MV-4-11 (cell line): ENCODE measurements at regions not wholly inside any gene's neighbourhood (a gene's known extent, or its start where the extent isn't known, plus 50 kb on each side); places are given as distances from the start of the nearest gene placed in this dataset.

Experiments used
- DNase-seq: peaks from one replicate; lab custom pipeline; 2025; lab: John Stamatoyannopoulos, UW

DNA sequence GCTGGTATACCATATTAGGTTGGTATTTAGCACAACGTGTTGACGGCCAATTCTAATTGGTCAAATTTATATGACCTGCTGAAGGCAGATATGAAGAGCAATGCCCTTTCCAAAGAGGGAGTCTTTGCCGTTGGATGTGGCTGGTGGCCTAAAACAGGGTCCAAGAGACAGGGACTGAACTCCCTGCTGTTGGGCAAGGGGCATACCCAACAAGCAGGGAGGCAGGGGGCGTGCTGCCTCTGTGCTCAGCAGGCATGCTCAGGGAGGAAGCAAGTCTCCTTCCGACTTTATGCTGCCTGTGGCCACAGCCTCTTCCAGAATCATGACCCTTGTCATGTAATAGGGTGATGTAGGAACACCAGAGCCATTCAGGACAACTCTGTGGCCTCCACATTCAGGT, 167.7 kb upstream of the NPVF start:
- no peak for DNase-seq

- DNase-seq, result no peak
Measured at GRCh38 chr7:25396668-25397067, 168.4 kb upstream of the NPVF start.

- no peak for DNase-seq
Measured at GRCh38 chr7:25398418-25398817, 170.1 kb upstream of the NPVF start.

- DNase-seq, result no peak
Measured at GRCh38 chr7:25399000-25399750, 170.9 kb upstream of the NPVF start.

DNA sequence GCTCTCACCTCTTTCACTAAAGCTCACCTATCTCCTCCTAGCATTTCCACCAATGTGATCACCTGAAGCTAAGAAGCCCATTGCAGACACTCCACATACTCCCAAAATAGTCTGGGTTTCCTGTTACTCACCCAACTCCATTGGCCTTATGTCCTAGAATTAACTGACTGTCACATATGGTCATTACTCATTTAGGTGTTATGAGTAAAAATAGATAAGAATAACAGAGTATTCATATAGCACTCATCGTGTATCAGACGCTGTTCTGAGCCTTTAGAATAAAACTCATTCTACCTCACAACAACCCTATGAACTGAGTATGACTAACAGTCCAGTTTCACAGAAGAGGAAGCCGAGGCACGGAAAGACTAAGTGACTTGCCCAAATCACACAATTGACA, 174.2 kb upstream of the NPVF start:
- DNase-seq, result no peak

GRCh38 chr7:25405736-25406135, 177.4 kb upstream of the NPVF start:
- no peak for DNase-seq

DNA sequence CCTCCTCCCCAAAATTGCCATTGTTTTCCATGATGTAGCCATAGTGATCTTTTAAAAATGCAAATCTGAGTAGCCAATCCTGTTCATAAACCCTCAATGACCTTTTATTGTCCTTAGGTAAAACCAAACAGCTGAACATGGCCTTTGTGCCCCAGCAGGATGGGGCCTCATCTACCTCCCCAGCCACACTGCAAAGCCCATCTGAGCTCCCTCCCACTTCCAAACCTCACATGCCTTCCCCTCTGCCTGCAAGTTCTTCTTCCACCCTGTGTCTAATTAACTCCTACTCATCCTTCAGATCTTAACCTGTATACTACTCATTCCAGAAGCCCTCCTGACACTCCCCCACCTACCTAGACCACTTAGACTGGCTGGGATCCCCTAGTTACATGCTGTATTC, 178.8 kb upstream of the NPVF start:
- no peak for DNase-seq

DNA sequence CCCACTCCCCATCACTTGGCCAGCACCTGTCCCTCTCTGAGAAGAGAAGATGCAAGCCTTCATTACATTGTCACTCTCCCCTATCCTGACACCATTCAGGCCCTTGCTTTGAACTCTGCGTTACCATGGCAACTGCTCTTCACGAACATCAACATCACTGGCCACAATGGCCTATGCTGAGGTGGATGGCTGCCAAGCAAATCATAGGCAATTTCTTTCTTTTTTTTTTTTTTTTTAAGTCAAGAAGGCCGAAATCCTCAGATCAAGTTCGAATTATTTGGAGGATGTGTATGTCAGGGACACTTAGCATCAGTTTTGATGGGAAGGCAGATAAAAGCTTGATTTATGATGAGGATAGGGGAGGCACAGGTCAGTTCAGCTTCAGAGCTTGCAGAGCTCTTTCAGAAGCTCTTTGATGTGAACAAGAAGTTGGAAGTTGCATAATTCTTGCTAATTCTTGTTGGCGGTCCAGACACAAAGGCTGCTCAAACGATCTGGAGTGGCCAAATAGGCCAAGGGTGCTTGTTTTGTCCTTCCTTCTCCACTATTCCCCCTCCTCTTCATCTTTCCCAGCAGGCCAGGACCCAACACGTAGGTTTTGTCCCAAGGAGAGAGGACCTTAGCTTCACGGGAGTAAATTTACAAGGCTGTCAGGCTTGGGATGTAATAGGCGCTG, 179.9 kb upstream of the NPVF start:
- DNase-seq, result no peak

GRCh38 chr7:25408876-25409275, 180.6 kb upstream of the NPVF start:
- DNase-seq, result no peak

GRCh38 chr7:25409897-25410636, 181.8 kb upstream of the NPVF start:
- no peak for DNase-seq

GRCh38 chr7:25420771-25421170, 192.5 kb upstream of the NPVF start:
- no peak for DNase-seq

DNA sequence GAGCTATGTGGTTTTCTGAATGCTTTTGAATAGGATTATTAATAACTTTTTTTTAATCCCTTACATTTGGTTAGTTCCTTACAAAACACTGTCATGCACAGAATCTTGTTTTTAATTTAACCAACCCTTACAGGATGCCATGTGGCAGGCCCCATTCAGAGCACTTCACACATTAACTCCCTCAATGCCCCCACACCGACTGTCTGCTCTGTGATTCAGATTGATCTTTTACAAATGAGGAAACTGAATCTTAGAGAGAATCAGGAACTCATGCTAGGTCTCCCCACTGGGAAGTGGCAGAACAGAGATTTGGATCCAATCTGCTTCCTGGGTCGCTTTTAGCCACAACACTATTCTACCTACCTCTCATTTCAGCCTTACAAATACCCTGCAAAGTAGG, 195.8 kb upstream of the NPVF start:
- DNase-seq, result no peak

DNA sequence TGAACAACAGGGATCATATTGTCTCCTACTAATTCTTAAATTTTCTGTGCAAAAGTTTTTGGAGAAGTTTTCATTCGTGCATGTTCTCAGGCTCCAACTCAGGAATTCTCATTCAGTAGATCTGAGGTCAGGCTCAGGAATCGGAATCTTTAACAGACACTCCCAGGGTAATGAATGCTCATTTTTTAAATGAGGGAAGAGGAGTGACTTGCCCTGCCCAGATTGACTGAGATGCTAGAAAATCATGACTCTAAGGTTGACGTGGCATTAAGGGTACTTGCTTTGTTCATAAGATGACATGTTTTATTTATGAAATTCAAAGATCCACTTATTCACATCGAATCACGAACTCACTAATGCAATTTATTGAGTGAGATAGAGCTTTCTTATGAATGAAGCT, 196.6 kb upstream of the NPVF start:
- DNase-seq, result no peak

GRCh38 chr7:25427721-25428120, 199.4 kb upstream of the NPVF start:
- DNase-seq, result peak; percentile 51

DNA sequence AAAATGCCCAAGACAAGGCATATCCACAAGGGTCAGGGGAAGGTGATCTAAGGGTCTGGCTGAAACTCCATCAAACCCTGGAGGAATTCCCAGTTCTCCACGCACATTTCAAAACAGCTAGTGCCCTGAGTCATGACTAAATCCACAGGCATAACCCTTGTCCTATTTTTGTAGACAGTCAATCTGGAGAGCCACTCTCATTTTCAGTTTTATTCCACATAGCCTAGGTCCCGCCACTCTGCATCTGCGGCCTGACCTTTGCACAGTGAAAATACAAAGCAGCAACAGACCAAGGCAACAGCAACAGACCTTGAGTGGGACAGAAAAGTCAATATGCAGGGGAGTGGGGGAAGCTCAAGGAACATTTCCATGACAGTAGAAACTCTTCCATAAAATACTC, 201.4 kb upstream of the NPVF start:
- no peak for DNase-seq

DNA sequence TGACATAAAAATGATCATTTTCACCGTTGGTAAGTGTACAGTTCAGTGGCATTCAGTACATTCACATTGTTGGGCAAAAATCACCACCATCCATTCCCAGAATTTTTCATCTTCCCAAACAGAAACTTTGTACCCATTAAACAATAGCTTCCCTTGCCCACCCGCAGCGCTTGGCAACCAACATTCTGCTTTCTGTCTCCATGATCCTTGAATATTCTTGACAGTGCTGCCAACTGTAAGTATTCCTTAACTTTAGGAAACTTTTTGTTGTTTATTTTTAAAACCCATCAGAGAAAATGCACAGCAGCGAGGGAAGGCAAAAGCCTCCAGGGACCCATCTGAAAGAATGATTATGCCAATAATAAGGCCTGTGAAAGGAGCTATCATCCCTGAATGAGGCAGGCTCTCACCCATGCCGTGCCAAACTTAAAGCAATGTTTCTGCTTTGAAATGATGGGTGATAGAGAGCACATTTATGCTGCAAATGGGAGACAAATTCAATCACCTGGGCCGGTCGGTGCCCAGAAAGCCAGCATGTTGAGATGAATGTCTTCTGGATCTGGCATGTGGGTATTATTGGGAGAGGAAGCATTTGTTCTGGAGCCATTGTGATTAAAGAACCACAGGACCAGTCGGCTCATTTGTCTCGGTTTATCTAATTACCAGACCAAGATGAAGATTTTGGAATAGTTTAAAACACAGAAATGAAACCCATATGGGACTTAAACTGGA, 202.1 kb upstream of the NPVF start:
- no peak for DNase-seq

DNA sequence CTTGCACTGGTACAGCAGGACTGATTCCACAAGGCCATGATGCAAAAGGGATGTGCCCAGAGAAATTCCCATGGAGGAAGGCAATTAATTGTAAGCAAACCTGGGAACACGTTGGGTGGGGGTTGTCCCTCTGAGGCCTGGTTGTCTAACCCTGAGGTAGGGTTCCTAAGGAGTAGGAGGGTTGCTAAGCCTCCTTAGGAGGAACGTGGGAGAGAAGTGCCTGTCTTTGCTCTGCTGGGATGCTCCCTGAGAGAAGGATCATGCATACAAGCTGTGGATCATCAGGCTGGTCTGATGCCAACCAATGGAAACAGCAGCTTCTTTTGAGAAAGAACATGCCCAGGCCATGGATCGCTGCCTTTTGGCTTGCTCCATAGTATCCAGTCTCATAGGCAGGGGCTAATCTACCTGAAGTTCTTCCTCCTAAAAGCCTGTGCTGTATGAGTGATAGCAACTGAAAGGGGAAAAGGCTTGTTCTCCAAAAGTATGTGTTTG, 203.7 kb upstream of the NPVF start:
- no peak for DNase-seq

GRCh38 chr7:25432807-25433206, 204.5 kb upstream of the NPVF start:
- no peak for DNase-seq

GRCh38 chr7:25436413-25436812, 208.1 kb upstream of the NPVF start:
- DNase-seq, result no peak

GRCh38 chr7:25437308-25437707, 209.0 kb upstream of the NPVF start:
- DNase-seq, result no peak

GRCh38 chr7:25444991-25445390, 216.7 kb upstream of the NPVF start:
- no peak for DNase-seq

DNA sequence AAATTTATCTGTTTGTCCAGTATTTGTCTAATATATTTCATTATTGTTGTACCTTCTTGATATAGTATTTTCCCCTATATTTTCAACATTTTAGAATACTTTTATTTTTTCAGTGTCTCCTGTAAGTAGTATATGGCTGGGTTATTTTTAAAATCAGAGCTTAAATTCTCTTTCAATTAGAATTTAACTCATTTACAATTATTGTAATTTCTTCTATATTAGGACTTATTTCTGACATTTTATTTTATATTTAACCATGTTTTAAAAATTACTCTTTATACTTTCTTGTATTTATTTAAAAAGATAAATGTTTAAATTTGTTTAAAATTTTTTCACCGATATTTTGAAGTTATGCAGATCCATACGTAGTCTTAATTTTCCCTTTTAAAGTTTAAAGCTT, 220.0 kb upstream of the NPVF start:
- DNase-seq, result no peak
